Stimulated activated CD4-positive, alpha-beta T cell treated with anti-CD3 and anti-CD28 coated beads, Interleukin-4, amount 100 ng/mL, for 4 hours (primary cell): ENCODE measurements at regions not wholly inside any gene's neighbourhood (a gene's known extent, or its start where the extent isn't known, plus 50 kb on each side); places are given as distances from the start of the nearest gene placed in this dataset.

Source experiments
- DNase-seq, 2 experiments: peaks; one replicate each; pipeline ENCODE4 v3.0.0-alpha.2; 2020

DNA sequence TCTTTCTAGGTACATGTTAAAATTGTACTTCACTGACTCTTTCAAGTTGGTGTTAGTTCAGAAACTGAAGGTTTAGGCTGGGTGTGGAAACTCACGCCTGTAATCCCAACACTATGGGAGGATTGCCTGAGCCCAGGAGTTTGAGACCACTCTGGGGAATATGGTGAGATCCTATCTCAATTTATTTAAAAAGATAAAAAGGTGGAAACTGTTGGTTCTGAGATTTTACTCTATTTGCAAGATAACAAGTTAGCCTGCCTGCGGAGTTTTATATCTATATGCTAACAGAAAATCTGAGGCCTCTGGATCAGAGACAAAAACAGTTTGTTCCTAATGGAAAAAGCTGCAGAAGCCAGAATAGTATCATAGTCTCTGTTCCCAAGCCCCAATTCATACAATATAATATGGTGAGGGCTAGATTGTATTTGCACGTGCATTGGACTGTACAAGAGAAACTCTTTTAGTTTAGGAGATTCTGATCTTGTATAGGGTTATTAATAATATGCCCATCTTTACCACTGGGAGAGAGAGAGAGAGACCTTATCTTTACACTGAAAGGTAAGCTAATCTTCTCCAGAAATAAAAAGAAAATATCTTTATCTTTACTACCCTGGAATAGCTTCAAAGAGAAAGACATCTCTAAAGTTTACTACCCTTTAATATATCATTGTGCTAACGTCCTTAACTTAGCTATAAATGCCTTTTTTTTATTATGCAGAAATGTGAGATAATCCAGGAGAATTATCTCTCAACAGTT lies 1267.6 kb downstream of the OTOL1 start:
- DNase-seq, result no peak

DNA sequence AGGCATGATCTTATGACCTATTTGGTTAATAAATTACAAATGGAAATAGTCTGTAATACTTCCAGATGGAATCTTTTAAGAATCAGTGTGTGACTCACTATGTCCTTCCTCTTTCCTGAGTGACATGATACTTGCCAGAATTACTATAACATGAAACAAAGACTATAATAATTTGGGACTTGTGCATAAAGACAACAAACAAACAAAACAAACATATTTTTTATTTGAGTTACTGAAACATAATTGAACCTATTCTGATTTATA lies 1268.1 kb downstream of the OTOL1 start:
- DNase-seq, result no peak

DNA sequence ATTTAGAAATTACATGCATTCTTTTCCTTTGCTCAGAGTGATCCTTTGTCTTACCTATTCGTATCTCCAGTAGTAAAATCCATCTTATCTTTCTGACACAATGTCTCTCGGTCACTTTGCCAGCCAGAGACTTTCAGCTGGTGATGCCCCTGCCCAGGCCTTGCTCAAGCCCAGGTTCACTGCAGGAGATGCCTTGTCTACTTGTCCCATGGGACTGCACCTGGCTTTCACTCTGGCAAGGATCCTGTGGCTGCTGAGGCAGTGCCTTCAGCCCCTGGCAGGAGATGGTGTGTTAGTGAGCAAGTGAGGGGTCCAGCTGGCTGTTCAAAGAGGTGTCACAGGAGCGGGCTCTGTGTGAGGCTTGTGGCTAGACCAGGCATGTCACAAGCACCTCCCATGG lies 1268.9 kb downstream of the OTOL1 start:
- DNase-seq, result no peak

DNA sequence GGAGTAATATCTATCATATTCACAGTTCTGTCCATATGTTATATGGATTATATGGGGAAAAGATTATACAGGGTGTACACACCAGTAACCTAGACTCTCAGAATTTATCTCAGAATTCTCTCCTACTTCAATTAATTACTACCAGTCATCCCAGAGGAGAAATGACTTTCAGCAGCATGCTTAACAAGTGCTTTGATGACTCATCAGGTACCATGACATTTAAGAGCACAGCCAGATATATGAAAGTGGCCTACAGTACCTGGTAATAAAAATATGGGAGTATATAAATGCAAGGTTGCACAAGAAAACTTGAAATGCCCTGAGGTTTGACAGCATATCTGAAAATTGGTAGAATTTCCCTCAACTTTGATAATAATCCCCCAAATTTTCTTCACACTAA lies 1273.0 kb downstream of the OTOL1 start:
- DNase-seq, result no peak

DNA sequence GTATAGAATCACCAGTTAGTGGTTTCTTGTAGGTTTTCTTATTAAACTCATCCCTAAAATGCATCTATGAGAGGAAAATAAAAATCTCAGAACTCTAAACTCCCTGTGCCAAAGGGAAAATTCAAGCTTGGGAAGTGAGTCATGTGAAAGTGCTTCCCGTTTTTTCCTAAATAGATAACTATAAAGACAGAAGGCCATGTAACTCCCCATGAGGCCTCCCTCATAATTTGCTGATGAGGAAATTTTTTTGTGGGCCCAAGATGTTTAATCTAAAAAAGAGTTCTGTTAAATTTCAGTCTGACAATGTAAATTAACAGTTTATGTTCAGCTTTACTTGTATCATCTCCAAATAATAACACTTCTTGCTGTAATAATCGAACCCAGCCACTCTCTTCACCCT lies 1273.9 kb downstream of the OTOL1 start:
- DNase-seq, result no peak

GRCh38 chr3:162774613-162775100 lies 1278.0 kb downstream of the OTOL1 start:
- no peak for DNase-seq

DNA sequence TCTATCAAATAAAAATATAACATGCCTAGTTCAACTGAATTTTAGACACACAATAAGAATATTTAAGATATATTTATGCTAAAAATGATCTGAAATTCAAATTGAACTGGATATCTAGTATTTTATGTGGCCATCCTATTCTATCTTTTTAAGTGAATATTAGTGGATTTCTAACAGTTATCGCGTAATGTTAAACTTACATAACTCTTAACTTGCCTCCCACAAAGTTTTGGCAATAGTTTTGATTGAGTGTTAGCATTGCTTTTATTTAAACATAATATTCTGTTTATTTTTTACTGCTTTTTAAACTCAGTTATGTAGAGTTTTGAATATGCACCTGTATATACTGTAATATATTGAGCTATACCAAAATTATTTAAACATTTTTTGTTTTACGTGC lies 1279.5 kb downstream of the OTOL1 start:
- no peak for DNase-seq

DNA sequence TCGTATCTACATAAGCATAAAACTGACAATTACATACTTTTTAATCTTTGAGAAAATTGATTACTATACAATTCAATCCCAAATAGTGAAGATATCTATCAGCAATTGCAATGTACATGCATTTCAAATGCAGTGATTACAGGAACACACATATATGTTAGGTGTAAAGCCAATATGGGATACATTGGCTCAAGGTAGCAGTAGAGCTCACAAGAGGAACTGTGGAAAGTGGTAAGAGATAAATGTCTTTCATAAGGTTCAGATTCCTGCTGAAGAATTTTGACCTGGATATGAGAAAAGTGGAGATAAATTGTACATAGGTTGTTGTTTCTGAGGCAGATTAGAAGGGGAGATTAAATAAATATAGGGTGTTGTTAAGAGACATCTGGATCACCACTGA lies 1280.5 kb downstream of the OTOL1 start:
- DNase-seq, result no peak

DNA sequence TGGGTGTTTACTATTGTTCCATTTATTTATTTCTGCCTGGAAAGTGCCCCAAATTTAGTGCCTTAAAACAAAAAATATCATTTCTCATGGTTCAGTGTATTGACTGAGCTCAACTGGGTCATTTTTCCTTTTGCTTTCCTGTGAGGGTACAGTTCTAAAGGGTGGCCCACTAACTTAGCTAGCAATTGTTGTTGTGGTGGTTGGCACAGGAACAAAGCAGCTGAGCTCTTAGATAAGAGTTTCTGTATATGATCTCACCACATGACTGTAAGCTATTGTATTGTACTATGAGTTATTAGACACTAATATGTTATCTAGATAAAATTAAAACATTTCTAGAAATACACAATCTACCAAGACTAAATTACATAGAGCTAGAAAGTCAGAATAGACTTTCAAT lies 1283.7 kb downstream of the OTOL1 start:
- DNase-seq, result no peak

GRCh38 chr3:162799910-162800309 lies 1303.3 kb downstream of the OTOL1 start:
- DNase-seq, result no peak

DNA sequence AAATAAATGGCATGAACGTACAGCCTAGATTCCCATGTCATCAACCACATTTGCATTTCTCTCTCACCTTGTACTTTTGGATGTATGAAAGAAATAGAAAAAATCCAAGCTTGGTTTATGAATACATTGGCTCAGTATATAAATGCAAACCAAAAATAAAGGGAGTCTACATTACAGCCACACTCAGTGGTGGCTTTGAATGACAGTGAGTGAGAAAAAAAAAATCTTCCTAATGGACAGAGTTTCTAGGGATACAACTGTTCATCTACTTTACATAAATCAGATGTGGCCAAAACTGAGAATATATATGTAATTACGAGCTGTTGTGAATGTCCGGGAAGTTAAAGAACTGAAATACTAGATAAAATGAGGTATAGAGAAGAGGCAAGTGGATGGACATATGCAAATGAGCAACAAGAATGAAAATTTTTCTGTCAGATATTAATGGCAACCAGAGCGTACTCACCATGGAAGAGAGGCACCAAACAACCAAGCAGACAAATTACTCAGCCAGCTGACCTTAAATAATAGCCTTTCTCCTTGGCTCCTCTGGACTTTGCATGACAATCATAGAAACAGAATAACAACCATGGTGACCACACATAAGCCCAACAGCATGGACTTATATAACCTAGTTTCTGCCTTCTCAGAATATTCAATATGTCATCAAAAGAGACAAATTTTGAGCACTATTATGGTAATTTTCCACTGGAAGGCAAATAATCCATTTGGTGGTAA lies 1305.8 kb downstream of the OTOL1 start:
- no peak for DNase-seq

DNA sequence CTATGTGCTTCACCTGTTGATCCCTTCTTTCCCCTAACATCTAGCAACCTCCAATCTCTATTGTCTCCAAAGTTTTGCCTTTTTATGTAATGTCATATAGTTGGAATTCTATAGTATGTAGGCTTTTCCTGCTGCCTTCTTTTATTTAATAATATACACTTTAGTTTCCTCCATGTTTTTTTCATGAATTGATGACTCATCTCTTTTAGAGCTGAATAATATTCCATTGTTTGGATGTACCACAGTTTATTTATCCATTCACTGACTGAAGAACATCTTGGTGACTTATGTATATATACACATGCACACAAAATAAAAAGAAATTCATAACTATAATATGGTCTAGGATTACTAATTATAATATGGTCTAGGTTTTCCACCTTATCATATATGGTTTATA lies 1314.2 kb downstream of the OTOL1 start:
- DNase-seq, result no peak

DNA sequence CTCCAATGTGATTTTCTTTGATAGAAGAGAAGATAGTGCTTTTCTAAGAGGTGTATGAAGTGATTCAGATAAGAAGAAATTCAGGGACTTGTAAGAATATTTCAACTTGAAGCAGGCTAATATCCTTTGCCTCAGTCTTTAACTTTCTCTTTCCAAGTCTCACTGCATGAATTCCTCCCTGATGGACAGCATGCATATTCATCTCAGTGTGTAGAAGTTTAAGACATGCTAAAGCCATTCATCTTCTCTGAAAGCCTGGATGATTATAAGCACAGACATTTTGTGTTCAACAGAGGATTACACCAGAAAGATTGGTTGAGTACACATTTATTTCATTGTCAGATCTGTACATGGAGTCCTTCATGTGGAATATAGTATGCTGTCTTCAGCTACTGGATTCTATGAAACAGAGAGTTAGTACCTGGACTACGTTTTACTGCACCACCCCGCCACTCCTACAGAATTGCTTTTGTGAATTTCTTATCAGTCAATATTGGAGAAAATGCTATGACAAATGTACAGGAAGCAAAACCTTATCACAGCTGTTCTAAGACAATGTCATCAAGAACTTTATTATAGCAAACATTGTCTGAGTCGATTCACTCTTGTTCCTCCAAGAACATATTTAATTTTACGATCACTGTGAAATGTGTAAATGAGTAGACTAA lies 1346.1 kb downstream of the OTOL1 start:
- no peak for DNase-seq

- DNase-seq, result no peak
These were observed 1349.3 kb downstream of the OTOL1 start for GRCh38 chr3:162845918-162846317.

- DNase-seq, result no peak
These were observed 1350.9 kb downstream of the OTOL1 start for GRCh38 chr3:162847511-162847910.

- DNase-seq, result no peak
These were observed 1367.0 kb downstream of the OTOL1 start for GRCh38 chr3:162863579-162863978.

GRCh38 chr3:162865466-162865865 lies 1368.9 kb downstream of the OTOL1 start:
- DNase-seq, result no peak

- DNase-seq, result no peak
These were observed 1382.5 kb downstream of the OTOL1 start for GRCh38 chr3:162879021-162879562.

- DNase-seq, result no peak
These were observed 1387.8 kb downstream of the OTOL1 start for GRCh38 chr3:162884373-162884772.

GRCh38 chr3:162892921-162893793 lies 1396.5 kb downstream of the OTOL1 start:
- no peak for DNase-seq

GRCh38 chr3:162897291-162897690 lies 1400.7 kb downstream of the OTOL1 start:
- DNase-seq, result no peak

DNA sequence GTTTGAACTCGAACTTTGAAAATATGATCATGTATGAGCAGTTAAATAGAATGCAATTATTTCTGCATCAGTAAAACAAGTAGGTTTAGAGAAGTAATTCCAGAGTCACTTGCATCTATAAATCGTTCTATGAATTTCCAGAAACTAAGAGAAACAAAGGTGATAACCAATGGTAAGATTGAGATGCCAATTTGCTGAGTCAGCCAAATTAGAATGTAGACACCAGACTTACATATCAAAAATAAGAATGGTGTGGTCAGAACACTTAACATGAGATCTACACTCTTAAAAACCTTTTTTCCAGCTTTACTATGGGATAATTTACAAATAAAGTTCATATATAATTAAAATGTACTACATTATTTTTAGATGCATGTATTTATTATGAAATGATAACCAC lies 1435.9 kb downstream of the OTOL1 start:
- DNase-seq, result no peak

- no peak for DNase-seq
These were observed 1437.0 kb downstream of the OTOL1 start for GRCh38 chr3:162933656-162934055.
